Fibroblast of villous mesenchyme (primary cell): ENCODE measurements at regions not wholly inside any gene's neighbourhood (a gene's known extent, or its start where the extent isn't known, plus 50 kb on each side); places are given as distances from the start of the nearest gene placed in this dataset.
A peak's percentile ranks its signal among the peaks of the same experiment; 100 is the strongest.

ENCODE experiments used
- DNase-seq: peaks from one replicate; pipeline ENCODE4 v3.0.0-alpha.2; 2010; ENCODE audit warnings: low read depth
- H3K4me3 ChIP-seq: 2 replicates; pipeline ENCODE4 v1.5.1; 2011; ENCODE audit warnings: low read depth, mild to moderate bottlenecking, low read length
- CTCF ChIP-seq: IDR thresholded peaks from 2 replicates; pipeline ENCODE4 v1.5.1; 2012; ENCODE audit warnings: low read depth, mild to moderate bottlenecking, low read length; ENCODE audit not compliant: insufficient read depth

GRCh38 chr6:117810269-117810668 lies 96.8 kb upstream of the SLC35F1 start:
- no peak overlapping the region for H3K4me3 ChIP-seq
- no peak for DNase-seq
- TF ChIP-seq CTCF: no peak

GRCh38 chr6:117817499-117817898 lies 89.6 kb upstream of the SLC35F1 start:
- no peak for DNase-seq
- no peak overlapping the region for H3K4me3 ChIP-seq
- no peak for TF ChIP-seq CTCF

- no peak for DNase-seq
- TF ChIP-seq CTCF: no peak
- no peak overlapping the region for H3K4me3 ChIP-seq
Measured at GRCh38 chr6:117817992-117818391, 89.1 kb upstream of the SLC35F1 start.

- no peak for DNase-seq
- no peak for TF ChIP-seq CTCF
- no peak overlapping the region for H3K4me3 ChIP-seq
Measured at GRCh38 chr6:117818449-117818848, 88.6 kb upstream of the SLC35F1 start.

GRCh38 chr6:117829594-117830319 lies 77.3 kb upstream of the SLC35F1 start:
- peak; percentile 10 for DNase-seq
- H3K4me3 ChIP-seq: peak overlapping the region; percentile 37
- peak; percentile 33 for TF ChIP-seq CTCF

GRCh38 chr6:117837261-117837660 lies 69.8 kb upstream of the SLC35F1 start:
- no peak for DNase-seq
- no peak overlapping the region for H3K4me3 ChIP-seq
- TF ChIP-seq CTCF: no peak

- TF ChIP-seq CTCF: peak; percentile 25
- no peak overlapping the region for H3K4me3 ChIP-seq
- DNase-seq: peak; percentile 34
Measured at GRCh38 chr6:117840541-117840983, 66.5 kb upstream of the SLC35F1 start.
